HG02981 (cell line): ENCODE measurements at regions not wholly inside any gene's neighbourhood (a gene's known extent, or its start where the extent isn't known, plus 50 kb on each side); places are given as distances from the start of the nearest gene placed in this dataset.
"Not testable (repeated sequence)": the region's sequence is repeated elsewhere in the genome, so short reads cannot be mapped to it uniquely, and the experiment has no call there.

ENCODE experiments used
- ATAC-seq: cut with Tn5 transposase; IDR thresholded peaks from one replicate; pipeline ENCODE4 v1.9.1; 2021; ENCODE audit warnings: mild to moderate bottlenecking, moderate library complexity; ENCODE audit not compliant: unreplicated experiment

DNA sequence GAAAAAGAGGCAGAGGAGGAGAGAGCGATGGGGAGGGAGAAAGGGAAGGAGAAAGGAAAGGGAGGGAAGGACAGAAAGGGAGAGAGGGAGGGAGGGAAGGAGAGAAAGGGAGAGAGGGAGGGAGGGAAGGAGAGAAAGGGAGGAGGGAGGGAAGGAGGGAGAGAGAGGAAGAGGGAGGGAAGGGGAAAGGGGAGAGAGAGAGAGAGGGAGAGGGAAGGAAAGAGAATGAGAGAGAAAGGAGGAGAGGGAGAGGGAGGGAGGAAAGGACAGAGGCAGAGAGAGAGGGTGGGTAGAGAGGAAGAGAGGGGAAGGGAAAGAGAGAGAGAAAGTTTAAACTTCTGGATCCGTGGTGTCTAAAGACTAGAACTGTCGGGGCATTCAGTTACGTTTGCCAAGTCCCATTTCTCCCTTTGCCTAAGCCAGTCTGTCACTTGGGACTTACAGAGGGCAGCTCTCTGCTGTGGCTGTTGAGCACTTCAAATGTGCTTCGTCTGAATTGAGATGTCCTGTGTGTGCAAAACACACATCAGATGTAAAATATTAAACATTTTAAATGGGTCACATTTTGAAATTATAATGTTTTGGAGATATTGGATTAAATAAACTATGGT lies 62.6 kb downstream of the PLXNA1 start:
- no peak for ATAC-seq

DNA sequence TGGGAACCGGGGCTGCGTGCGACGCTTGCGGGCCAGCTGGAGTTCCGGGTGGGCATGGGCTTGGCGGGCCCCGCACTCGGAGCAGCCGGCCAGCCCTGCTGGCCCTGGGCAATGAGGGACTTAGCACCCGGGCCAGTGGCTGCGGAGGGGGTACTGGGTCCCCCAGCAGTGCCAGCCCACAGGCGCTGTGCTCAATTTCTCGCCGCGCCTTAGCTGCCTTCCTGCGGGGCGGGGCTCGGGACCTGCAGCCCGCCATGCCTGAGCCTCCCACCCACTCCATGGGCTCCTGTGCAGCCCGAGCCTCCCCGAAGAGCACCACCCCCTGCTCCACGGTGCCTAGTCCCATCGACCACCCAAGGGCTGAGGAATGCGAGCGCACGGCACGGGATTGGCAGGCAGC lies 63.8 kb downstream of the PLXNA1 start:
- ATAC-seq = not testable (repeated sequence)

DNA sequence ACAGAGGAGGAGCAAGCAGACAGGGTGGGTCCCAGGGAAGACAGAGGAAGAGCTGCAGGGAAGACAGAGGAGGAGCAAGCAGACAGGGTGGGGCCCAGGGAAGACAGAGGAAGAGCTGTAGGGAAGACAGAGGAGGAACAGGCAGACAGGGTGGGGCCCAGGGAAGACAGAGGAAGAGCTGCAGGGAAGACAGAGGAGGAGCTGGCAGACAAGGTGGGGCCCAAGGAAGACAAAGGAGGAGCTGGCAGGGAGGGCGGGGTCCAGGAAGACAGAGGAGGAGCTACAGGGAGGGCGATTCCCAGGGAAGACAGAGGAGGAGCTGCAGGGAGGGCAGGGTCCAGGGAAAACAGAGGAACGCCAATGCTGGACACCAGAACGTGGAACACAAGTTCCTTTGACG lies 66.5 kb downstream of the PLXNA1 start:
- ATAC-seq = no peak

DNA sequence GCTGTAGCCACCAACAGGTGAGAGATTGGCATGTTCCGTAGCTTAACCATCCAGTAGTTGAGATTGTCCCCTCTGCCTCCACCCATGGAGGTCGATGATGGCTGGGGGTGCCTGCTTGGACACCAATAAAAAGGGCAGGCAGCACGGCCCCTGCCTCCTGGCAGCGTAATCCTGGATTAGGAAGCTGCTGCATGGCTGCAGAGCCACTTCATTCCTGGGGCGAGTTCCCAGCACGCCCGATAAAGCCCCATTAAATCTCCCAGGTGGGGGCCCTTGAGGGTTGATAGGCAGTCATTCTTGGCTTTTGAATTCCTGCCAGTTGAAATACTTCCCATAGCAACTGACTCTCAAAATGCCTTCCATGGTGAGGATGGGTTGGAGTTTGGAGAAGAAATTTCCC lies 67.8 kb downstream of the PLXNA1 start:
- no peak for ATAC-seq

DNA sequence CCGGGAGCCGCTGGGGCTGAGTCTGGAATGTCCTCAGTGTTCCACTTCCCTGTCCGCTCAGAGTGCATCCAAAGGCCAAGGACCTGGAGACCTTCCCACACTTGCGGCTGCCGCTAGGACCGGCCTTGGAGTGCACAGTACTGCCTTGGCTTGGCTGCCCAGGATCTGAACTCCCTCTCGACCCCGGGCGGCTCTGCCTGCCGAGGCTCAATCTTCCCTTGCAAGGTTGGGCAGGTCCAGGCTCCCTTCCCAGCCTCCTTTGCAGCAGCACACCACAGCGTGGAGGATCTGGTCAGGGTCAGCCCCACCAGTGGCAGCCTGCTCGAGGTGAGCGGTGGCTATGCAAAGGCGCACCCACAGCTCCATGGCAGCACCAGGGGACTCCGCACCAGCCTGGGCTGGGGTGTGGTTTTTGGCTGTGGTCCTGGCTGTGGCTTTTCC lies 69.2 kb downstream of the PLXNA1 start:
- ATAC-seq = no peak

DNA sequence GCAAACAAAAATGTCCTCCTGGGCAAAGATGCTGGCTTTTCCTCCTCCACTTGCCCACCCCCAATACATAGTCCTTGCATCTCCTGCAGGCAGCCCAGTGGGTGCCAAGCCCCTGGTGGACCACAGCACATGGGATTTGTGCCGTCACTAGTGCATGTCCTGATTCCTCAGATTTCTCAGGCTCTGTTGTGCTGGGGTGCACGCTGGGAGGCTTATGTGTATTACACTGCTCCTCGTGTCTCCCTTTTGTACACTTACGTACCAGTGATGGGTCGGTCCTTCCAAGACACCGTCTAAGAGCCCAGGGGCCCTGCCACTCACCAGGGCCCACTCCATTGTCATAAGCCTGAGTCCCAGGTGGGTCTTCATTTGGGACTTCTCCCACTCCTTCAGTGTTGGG lies 70.1 kb downstream of the PLXNA1 start:
- no peak for ATAC-seq

DNA sequence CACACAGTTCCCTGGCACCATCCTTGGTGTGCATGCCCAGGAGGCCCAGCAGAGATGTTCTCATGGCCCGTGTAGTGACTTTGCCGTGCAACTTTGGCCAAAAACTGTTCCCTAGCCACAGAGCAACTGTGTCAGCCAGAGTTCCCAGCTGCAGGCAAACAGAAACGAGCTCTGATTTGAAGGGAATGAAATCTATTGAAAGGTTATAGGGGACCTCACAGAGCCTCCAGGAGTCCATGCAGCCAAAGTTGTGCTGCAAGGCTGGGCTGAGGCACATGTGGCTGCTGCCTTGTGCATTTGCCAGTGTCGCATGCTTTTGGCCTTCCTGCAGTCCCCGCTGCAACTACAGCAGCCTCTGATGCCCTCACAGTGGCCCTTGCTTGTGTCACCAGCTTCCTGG lies 70.5 kb downstream of the PLXNA1 start:
- ATAC-seq = no peak

DNA sequence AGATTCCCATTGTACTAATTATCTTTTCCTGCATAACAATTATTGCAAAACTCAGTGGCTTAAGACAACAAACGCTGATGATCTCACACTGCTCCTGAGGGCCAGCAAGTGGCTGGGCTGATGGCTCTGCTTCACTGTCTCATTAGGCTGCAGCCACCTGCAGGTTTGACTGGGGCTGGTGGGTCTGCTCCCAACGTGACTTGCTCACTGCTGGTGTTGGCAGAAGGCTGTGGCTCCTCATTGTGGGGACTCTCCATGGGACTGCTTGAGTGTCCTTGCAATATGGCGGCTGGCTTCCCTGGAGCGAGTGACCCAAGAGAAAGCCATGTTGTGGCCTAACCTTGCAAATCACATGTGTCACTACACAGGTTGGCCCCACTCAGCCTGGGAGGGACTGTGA lies 71.1 kb downstream of the PLXNA1 start:
- no peak for ATAC-seq

DNA sequence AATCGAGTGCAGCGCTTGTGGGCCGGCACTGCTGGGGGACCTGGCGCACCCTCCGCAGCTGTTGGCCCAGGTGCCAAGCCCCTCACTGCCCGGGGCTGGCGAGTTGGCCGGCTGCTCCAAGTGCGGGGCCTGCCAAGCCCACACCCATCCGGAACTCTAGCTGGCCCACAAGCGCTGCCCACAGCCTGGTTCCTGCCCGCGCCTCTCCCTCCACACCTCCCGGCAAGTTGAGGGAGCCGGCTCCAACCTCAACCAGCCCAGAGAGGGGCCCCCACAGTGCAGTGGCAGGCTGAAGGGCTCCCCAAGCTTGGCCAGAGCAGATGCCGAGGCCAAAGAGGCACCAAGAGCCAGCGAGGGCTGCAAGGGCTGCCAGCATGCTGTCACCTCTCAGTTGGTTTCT lies 73.4 kb downstream of the PLXNA1 start:
- no peak for ATAC-seq

DNA sequence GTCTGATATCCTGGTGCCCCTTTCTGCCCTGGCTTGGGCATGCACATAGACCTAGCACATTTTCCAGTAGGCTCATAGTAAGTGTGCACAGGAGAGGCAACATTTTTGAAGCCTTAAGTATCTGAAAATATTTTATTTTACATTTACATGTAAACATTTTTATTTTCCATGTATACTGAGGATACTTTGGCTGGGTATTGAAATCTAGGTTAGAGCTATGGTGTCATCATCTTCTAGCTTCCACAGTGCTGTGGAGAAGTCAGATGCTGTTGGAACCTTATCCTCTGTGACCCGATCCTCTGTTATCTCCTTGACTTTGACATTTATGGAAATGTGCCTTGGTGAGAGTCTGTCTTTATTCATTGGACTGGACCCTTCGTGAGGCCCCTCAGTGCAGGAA lies 74.1 kb downstream of the PLXNA1 start:
- ATAC-seq = no peak

DNA sequence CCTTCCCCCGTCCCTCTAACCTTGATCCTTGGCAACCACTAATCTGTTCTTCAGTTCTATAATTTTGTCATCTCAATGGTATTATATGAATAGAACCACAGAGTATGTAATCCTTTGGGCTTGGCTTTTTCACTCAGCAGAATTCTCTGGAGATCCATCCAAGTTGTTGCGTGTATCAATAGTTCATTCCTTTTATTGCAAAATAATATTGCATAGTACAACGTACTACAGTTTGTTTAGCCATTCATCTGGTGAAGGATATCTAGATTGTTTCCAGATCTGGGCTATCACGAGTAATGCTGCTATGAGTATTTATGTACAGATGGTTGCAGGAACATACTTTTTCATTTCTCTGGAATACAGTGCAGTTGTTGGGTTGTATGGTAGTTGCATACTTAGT lies 76.2 kb downstream of the PLXNA1 start:
- ATAC-seq = no peak

DNA sequence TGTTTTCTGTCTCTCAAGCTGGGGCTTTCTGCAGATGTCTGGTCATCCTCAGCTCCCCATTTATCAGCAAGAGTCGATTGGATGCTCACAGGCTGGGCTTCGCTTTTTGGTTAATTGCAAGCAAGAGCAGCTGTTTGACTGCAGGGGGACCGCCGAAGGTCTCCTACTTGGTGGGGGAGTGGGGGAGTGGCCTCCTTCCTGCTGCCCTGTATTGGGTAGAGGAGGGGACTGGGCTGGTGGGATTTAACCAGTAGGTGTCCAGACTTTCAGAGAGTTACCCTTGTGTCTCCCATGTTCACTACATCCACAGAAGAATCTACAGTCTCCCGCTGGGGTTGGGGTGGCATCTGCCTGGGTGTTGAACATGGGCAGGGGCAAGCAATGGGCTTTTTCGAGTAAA lies 78.7 kb downstream of the PLXNA1 start:
- ATAC-seq = no peak

DNA sequence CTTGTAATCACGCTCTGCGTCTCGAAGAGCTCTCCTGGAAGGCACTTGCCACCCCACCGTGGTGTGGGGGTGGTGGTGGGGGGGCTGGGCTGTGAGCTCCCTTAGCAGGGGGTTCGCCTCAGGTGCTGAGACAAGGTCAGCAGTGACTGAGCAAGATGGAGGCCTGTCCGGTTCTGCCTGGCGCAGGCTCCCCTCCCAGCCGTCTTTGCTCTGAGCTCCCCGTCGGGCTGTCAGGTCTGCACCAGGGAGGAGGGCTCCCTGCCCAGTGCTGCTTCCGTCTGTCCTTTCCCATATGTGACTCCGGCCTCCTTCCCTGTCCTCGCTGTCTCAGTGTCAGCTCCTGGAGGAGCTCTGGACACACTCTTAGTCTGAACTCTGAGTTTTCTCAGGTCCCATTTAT lies 80.0 kb downstream of the PLXNA1 start:
- ATAC-seq = no peak

DNA sequence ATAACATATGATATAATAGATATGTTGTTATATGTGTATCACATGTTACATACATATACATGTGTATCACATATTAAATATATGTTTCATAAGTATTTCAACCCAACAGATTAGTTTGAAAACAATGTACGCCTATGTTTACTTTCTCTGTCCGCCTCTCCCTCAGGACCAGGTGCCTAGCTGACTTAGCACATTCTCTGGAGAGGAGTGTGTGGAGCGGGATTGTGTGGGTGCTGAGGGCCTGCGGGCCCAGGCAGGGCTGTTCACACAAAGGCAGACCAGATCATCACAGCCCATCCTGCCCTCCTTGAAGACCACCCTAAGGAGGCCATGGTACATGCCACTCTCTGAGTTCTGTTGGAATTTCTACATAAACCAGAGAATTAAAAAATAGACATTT lies 81.0 kb downstream of the PLXNA1 start:
- ATAC-seq = no peak

DNA sequence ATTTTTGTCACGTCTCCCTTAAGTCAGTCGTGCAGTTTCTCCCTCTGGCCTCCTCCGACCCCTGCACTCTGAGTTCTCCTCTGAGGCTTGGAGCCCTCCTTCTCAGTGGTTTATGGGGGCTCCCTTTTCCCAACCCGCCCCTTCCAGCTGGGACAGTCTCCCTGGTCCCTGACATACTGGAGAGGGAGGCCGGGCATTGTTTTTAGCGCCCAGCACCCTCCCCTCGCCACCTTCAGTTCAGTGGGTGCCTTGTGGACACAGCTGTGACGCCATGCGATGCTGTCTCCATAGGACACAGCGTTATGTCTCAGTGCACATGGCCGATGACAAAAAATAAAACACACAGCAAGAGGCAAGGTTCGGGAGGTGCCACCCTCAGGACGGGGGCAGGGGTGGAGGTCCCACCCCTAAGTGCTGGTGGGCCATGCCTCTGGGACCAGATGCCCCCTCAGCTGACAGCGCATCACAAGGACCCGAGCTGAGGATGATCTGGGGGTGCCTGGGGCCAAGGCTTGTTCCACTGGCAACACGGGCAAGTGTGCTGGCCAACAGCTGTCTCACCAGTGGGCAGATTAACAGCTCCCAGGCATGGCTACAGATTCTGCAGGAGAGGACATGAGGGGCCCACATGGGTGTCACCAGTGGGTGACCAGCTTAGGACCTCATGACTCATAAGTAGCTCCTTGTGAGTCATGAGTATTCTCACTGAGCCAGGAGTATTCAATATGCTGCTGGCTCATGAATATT lies 81.6 kb downstream of the PLXNA1 start:
- no peak for ATAC-seq

DNA sequence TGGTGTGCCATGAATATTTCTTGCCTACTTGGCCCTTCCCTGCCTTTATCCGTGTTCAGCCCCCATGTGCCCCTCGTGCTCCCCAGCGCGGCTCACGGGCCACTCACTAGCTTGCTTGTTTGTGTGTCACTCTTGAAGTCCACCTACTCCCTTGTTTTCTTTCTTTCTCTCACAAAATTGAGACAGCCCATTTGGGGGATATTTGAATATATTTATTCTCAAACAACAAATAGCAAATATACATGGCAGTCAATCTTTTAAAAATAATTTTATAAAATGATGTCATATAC lies 82.2 kb downstream of the PLXNA1 start:
- no peak for ATAC-seq

DNA sequence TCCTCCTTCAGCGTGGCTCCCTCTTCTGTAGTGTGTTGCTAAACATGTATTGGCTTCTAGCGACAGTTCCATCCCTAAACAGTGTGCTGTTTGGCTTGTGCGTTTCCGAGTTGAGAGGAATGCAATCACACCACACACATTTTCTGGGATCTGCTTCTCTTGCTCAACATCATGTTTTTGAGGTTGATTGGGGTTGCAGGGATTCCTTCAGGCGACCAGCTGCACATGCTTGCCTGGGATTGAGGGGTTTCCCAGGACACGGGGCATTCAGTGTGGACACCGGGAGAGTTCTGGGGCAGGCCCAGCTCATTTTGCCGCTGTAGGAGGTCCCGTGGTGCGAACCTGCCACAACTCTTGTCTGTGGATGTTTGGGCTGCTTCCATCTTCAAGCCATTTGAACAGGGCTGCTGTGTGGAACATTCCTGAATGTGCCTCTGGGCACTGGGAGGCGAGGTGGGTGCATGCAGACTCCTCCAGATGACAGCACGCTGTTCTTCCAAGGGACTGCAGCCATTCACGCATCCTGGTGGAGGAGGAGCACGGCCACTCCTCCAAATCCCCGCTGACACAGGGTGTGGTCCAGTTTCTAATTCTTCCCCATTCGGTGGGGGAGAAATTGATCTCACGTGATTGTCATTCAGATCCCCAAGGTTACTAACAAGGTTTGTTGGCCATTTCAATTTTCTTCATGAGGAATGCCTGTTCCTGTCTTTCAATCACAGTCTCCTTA lies 82.8 kb downstream of the PLXNA1 start:
- ATAC-seq = no peak

DNA sequence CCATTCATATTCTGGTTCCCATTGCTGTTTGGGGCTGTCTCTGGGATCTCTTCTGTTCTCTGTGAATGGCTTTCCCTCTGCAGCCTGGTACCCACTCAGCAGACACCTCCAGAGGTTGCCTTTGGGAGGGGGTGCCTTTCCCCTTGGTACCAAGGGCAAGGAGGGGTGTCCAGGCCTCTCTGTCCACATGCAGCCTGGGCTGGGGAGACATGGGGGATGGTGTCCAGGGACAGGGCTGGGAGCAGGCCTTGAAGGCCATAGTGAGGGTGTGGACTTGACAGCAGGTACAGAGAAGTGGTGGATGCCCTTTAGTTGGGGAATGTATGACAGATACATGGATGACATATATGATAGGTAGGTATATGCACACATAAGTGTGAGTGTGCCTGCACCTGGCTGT lies 83.7 kb downstream of the PLXNA1 start:
- ATAC-seq = no peak

DNA sequence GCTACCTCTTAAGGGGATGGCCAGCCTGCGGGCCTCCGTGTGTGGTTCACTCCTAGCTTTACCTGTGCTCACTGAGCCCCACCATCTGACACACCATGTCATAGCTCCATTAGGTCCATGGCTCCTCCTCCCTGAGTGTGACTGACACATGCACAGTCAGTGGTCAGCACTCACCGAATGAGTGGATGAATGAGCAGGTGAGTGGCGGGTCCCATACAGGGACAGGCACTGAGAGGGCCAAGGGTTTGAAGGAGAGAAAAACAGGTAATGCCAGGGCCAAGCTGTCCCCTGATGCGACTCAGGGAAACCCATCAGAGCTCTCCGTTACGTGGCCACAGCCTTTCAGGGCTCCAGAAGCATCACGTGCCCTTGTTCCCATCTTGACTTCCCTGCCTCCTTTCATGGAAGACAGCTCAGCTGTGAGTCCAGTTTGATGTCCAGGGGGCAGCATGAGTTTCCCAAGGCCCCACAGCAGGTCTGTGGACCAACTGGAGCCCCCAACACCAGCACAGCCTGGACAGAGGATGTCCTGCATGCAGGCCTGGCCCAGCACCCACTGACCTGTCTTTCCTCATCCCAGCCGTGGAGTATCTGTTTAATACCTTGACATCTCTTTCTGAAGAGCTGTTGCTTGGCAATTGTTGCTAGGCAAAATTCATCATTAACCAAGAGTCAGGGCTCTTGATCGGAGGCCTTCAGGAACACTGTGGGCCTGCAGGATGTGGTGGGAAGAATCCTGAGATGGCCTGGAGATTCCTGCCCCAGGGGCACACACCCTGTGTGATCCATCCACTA lies 84.4 kb downstream of the PLXNA1 start:
- ATAC-seq = no peak

DNA sequence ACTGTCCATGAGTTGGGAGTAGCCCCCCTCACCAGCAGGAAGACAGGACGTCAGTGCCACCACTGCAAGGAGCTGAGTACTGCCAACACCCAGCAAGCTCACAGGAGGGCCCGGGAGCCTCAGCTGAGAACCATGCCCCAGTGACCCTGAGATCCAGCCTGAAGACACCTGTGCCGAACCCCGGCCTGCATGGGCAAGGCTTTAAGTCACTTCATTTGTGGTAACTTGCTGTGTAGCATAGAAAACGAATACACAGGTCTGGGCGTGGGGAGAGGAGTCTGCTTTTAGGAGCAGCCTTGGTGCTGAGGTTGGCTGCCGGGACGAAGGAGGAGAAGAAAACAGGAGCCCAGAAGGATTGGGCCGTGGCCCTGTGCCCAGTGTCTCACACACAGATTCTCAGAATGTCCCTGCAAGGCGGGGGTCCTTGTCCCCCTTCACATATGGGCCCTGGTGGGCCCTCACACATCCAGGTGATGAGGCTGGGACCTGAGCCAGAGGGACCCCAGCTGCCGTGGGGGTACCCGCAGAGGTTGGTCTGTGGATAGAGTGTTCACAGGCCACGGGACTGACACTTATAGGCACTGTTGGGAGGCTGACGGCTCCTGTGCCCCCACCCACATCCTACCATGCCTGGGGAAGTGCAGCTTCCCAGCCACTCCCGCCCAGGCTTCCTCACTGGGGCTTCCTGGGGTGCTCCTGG lies 85.3 kb downstream of the PLXNA1 start:
- no peak for ATAC-seq

DNA sequence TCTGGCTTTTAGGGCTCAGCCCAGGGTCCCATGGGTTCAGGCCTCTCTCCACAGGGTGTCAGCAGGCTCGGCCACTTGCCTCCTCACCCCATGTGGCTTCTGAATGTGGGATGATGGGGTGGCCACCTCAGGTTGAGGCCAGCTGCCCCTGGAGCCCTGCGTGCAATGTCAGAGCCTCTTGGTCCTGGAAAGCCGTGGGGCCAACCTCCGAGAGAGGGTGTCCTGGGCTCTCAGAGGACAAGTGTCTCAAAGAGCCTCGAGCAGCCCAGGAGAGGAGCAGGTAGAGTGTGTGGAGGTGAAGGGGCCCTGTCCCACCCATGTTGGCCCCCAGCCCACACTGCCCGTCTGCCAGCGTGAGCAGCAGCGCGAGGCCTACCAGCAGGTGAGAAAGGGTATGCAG lies 86.0 kb downstream of the PLXNA1 start:
- ATAC-seq = no peak
